GM13976 (cell line): ENCODE measurements at regions not wholly inside any gene's neighbourhood (a gene's known extent, or its start where the extent isn't known, plus 50 kb on each side); places are given as distances from the start of the nearest gene placed in this dataset.

Source experiments
- DNase-seq: peaks from one replicate; pipeline ENCODE4 v3.0.0; 2012; ENCODE audit warnings: low spot score
- CTCF ChIP-seq: IDR thresholded peaks from 2 replicates; pipeline ENCODE4 v1.5.1; 2012; ENCODE audit warnings: borderline replicate concordance, mild to moderate bottlenecking; ENCODE audit not compliant: insufficient read depth; ENCODE audit errors: extremely low read depth, missing control alignments, control extremely low read depth
- in situ Hi-C: fragments of 300-500 bp; cut with MboI; formaldehyde crosslinking; loops from one replicate; pipeline ENCODE4 v1.12.0; 2022; ENCODE audit warnings: low sequenced_read_pairs, mixed read lengths, inconsistent platforms; ENCODE audit not compliant: unreplicated experiment

- DNase-seq: no peak
- TF ChIP-seq CTCF: no peak
- in situ Hi-C loops: loop anchor here (25.0 kb wide), 1 partner anchor 410 kb away; the partner anchor contains the start of gene MEF2C
Measured at GRCh38 chr5:89297066-89297465, 414.1 kb upstream of the MEF2C start.

DNA sequence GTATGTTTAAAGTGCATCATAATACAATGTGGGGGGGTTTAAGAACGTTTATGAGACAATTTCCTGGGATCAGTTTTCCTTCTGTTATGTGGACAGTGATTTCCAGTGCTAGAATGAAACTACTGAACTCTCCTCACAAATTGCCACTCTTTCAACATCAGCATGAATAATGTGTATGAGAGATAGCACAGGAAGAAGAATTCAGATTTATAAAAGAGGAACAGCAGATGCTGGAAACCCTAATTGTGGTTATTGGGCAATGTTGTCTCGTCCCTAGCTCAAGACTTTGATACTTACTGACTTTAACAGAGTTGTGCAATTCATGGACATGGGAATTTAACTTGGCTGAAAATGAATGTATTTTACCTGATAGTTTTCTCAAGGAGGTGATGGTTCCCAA lies 410.8 kb upstream of the MEF2C start:
- in situ Hi-C loops: loop anchor here (25.0 kb wide), 1 partner anchor 407 kb away; the partner anchor contains the start of gene MEF2C
- DNase-seq: no peak
- no peak for TF ChIP-seq CTCF

GRCh38 chr5:89292487-89292886 lies 409.5 kb upstream of the MEF2C start:
- no peak for TF ChIP-seq CTCF
- DNase-seq: no peak
- in situ Hi-C loops: loop anchor here (25.0 kb wide), 1 partner anchor 405 kb away; the partner anchor contains the start of gene MEF2C

DNA sequence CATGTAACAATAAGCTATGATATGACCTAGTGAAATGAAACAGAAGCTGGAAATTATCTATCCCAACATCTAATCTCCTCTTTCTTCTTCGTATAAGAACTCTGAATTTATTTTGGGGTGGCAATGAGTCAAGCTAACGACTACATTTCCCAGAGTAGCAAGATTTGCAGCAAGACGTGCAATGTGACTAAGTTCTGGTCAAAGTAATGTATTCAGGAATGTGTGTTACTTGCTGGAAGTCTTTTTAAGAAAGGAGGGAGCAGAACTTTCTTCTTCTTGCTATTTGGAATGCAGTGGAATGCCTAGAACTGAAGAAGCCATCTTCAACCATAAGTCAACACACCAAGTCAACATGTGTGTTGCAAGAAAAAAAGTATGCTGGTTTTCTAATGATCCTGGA lies 406.6 kb upstream of the MEF2C start:
- no peak for TF ChIP-seq CTCF
- DNase-seq: no peak
- in situ Hi-C loops: loop anchor here (25.0 kb wide), 1 partner anchor 402 kb away; the partner anchor contains the start of gene MEF2C

- DNase-seq: no peak
- in situ Hi-C loops: loop anchor here (25.0 kb wide), 1 partner anchor 401 kb away; the partner anchor contains the start of gene MEF2C
- no peak for TF ChIP-seq CTCF
Measured at GRCh38 chr5:89287964-89288363, 405.0 kb upstream of the MEF2C start.

GRCh38 chr5:89286320-89286719 lies 403.3 kb upstream of the MEF2C start:
- in situ Hi-C loops: loop anchor here (25.0 kb wide), 1 partner anchor 399 kb away; the partner anchor contains the start of gene MEF2C
- no peak for TF ChIP-seq CTCF
- no peak for DNase-seq
